Liver (tissue), 3 donors: ENCODE measurements at regions not wholly inside any gene's neighbourhood (a gene's known extent, or its start where the extent isn't known, plus 50 kb on each side); places are given as distances from the start of the nearest gene placed in this dataset.

ENCODE experiments used
- ATF3 ChIP-seq: IDR thresholded peaks from 2 replicates; pipeline ENCODE4 v1.6.1; 2016; ENCODE audit warnings: antibody characterized with exemption
- CTCF ChIP-seq: fragments of 150-350 bp; IDR thresholded peaks from 2 replicates; pipeline ENCODE4 v1.5.1; 2017; ENCODE audit warnings: improper control_type of control experiment, low read depth, low read length; ENCODE audit not compliant: missing input control
- EGR1 ChIP-seq, 2 donors: IDR thresholded peaks; 2 replicates each; pipeline ENCODE4 v1.6.1; 2016 to 2018; ENCODE audit warnings: antibody characterized with exemption in 2 of 2, low read depth in 2 of 2
- GABPA ChIP-seq, 2 donors: IDR thresholded peaks in 1 of 2; conservative IDR thresholded peaks in 1 of 2; 2 replicates each; pipeline ENCODE4 v1.6.1; 2016; ENCODE audit warnings: antibody characterized with exemption in 2 of 2, mild to moderate bottlenecking in 1 of 2, moderate library complexity in 1 of 2
- HNF4A ChIP-seq, 2 donors: conservative IDR thresholded peaks; 2 replicates each; pipeline ENCODE4 v1.6.1; 2016; ENCODE audit warnings: antibody characterized with exemption in 2 of 2, mild to moderate bottlenecking in 2 of 2
- JUND ChIP-seq, 2 donors: IDR thresholded peaks; 2 replicates each; pipeline ENCODE4 v1.6.1; 2016; ENCODE audit warnings: antibody characterized with exemption in 2 of 2
- NR2F2 ChIP-seq: IDR thresholded peaks from 2 replicates; pipeline ENCODE4 v1.6.1; 2016; ENCODE audit warnings: antibody characterized with exemption
- RAD21 ChIP-seq, 2 donors: IDR thresholded peaks; 2 replicates each; pipeline ENCODE4 v1.6.1; 2016; ENCODE audit warnings: antibody characterized with exemption in 2 of 2, mild to moderate bottlenecking in 2 of 2
- SP1 ChIP-seq: IDR thresholded peaks from 2 replicates; pipeline ENCODE4 v1.6.1; 2018; ENCODE audit warnings: antibody characterized with exemption, mild to moderate bottlenecking
- TAF1 ChIP-seq: conservative IDR thresholded peaks from 2 replicates; pipeline ENCODE4 v1.6.1; 2016; ENCODE audit warnings: antibody characterized with exemption, mild to moderate bottlenecking
- YY1 ChIP-seq: IDR thresholded peaks from 2 replicates; pipeline ENCODE4 v1.6.1; 2016; ENCODE audit warnings: antibody characterized with exemption, mild to moderate bottlenecking
- TF ChIP-seq, protein P1 (sequence below): IDR thresholded peaks from 2 replicates; pipeline ENCODE4 v1.6.1; 2016; ENCODE audit warnings: antibody characterized with exemption
- TF ChIP-seq, protein P2 (sequence below): IDR thresholded peaks from 2 replicates; pipeline ENCODE4 v1.6.1; 2016; ENCODE audit warnings: antibody characterized with exemption, mild to moderate bottlenecking
- donor health status: healthy.
- donor health status: healthy.

- TF ChIP-seq CTCF (no peak), RAD21 (IDR thresholded peaks at IDR 0.05) (no peak), EGR1 (IDR thresholded peaks at IDR 0.05; ENCODE audit: low read depth in 2 of 2) (no peak), JUND (IDR thresholded peaks at IDR 0.05) (no peak), GABPA (IDR thresholded peaks at IDR 0.05 in 1 of 2, conservative IDR thresholded peaks at IDR 0.05 in 1 of 2) (no peak), SP1 (no peak), YY1 (no peak), TAF1 (no peak), HNF4A (conservative IDR thresholded peaks at IDR 0.05) (no peak), NR2F2 (no peak), ATF3 (no peak)
- TF ChIP-seq, protein P1, sequence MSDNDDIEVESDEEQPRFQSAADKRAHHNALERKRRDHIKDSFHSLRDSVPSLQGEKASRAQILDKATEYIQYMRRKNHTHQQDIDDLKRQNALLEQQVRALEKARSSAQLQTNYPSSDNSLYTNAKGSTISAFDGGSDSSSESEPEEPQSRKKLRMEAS = no peak
- TF ChIP-seq, protein P2, sequence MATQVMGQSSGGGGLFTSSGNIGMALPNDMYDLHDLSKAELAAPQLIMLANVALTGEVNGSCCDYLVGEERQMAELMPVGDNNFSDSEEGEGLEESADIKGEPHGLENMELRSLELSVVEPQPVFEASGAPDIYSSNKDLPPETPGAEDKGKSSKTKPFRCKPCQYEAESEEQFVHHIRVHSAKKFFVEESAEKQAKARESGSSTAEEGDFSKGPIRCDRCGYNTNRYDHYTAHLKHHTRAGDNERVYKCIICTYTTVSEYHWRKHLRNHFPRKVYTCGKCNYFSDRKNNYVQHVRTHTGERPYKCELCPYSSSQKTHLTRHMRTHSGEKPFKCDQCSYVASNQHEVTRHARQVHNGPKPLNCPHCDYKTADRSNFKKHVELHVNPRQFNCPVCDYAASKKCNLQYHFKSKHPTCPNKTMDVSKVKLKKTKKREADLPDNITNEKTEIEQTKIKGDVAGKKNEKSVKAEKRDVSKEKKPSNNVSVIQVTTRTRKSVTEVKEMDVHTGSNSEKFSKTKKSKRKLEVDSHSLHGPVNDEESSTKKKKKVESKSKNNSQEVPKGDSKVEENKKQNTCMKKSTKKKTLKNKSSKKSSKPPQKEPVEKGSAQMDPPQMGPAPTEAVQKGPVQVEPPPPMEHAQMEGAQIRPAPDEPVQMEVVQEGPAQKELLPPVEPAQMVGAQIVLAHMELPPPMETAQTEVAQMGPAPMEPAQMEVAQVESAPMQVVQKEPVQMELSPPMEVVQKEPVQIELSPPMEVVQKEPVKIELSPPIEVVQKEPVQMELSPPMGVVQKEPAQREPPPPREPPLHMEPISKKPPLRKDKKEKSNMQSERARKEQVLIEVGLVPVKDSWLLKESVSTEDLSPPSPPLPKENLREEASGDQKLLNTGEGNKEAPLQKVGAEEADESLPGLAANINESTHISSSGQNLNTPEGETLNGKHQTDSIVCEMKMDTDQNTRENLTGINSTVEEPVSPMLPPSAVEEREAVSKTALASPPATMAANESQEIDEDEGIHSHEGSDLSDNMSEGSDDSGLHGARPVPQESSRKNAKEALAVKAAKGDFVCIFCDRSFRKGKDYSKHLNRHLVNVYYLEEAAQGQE = no peak
These were observed 144.6 kb upstream of the RAI14 start for GRCh38 chr5:34511481-34511880.
